Dendritic cell treated with granulocyte-macrophage colony-stimulating factor and Interleukin-4, amounts not matched to agents 40 ng/mL and 50 ng/mL, for 4 days (primary cell): ENCODE measurements at regions not wholly inside any gene's neighbourhood (a gene's known extent, or its start where the extent isn't known, plus 50 kb on each side); places are given as distances from the start of the nearest gene placed in this dataset.
"Not testable (repeated sequence)": the region's sequence is repeated elsewhere in the genome, so short reads cannot be mapped to it uniquely, and the experiment has no call there.

Experiments used
- H3K27ac Mint-ChIP-seq: one replicate; pipeline ENCODE4 v1.8.0; 2022; ENCODE audit warnings: mild to moderate bottlenecking, mixed read lengths
- H3K27me3 Mint-ChIP-seq: one replicate; pipeline ENCODE4 v1.8.0; 2022; ENCODE audit warnings: mild to moderate bottlenecking, mixed read lengths
- H3K36me3 Mint-ChIP-seq: one replicate; pipeline ENCODE4 v1.8.0; 2022; ENCODE audit warnings: low read depth, mixed read lengths
- H3K4me1 Mint-ChIP-seq: one replicate; pipeline ENCODE4 v1.8.0; 2022; ENCODE audit warnings: low read depth, mixed read lengths
- H3K4me3 Mint-ChIP-seq: one replicate; pipeline ENCODE4 v1.8.0; 2022; ENCODE audit warnings: mild to moderate bottlenecking, moderate library complexity, mixed read lengths
- H3K9me3 Mint-ChIP-seq: one replicate; pipeline ENCODE4 v1.8.0; 2022; ENCODE audit warnings: mixed read lengths
- intact Hi-C: fragments of 100-400 bp; cut with micrococcal nuclease; formaldehyde crosslinking; loops from one replicate; pipeline ENCODE4 v1.15.0; 2022

- Mint-ChIP-seq H3K27me3 (no peaks in the 10 kb centered on the region), H3K9me3 (no peaks in the 10 kb centered on the region), H3K4me1 (no peaks in the 10 kb centered on the region), H3K4me3 (no peak overlapping the region), H3K36me3 (no peaks in the 10 kb centered on the region), H3K27ac (no peak overlapping the region)
- intact Hi-C loops = no loop called here
Measured at GRCh38 chr6:145272246-145272645, 463.1 kb downstream of the EPM2A start.

- no peaks in the 10 kb centered on the region for H3K27me3 Mint-ChIP-seq
- H3K36me3 Mint-ChIP-seq = no peaks in the 10 kb centered on the region
- H3K9me3 Mint-ChIP-seq = no peaks in the 10 kb centered on the region
- H3K4me1 Mint-ChIP-seq = no peaks in the 10 kb centered on the region
- H3K27ac Mint-ChIP-seq = no peak overlapping the region
- intact Hi-C loops = no loop called here
- no peak overlapping the region for H3K4me3 Mint-ChIP-seq
Measured at GRCh38 chr6:145273136-145273535, 462.2 kb downstream of the EPM2A start.

GRCh38 chr6:145274083-145274482 lies 461.2 kb downstream of the EPM2A start:
- intact Hi-C loops = no loop called here
- Mint-ChIP-seq H3K4me1 (no peaks in the 10 kb centered on the region), H3K36me3 (no peaks in the 10 kb centered on the region), H3K27me3 (no peaks in the 10 kb centered on the region), H3K4me3 (no peak overlapping the region), H3K9me3 (no peaks in the 10 kb centered on the region), H3K27ac (no peak overlapping the region)

GRCh38 chr6:145275019-145275418 lies 460.3 kb downstream of the EPM2A start:
- H3K9me3 Mint-ChIP-seq = no peaks in the 10 kb centered on the region
- H3K4me1 Mint-ChIP-seq = no peaks in the 10 kb centered on the region
- H3K27ac Mint-ChIP-seq = no peak overlapping the region
- no peaks in the 10 kb centered on the region for H3K27me3 Mint-ChIP-seq
- no peak overlapping the region for H3K4me3 Mint-ChIP-seq
- intact Hi-C loops = no loop called here
- no peaks in the 10 kb centered on the region for H3K36me3 Mint-ChIP-seq

- Mint-ChIP-seq H3K4me1 (no peaks in the 10 kb centered on the region), H3K27ac (no peak overlapping the region), H3K27me3 (no peaks in the 10 kb centered on the region), H3K4me3 (no peak overlapping the region), H3K36me3 (no peaks in the 10 kb centered on the region), H3K9me3 (no peaks in the 10 kb centered on the region)
- intact Hi-C loops = no loop called here
Measured at GRCh38 chr6:145275787-145276186, 459.5 kb downstream of the EPM2A start.

- Mint-ChIP-seq H3K4me1 (no peaks in the 10 kb centered on the region), H3K36me3 (no peaks in the 10 kb centered on the region), H3K27ac (no peak overlapping the region), H3K9me3 (no peaks in the 10 kb centered on the region), H3K27me3 (no peaks in the 10 kb centered on the region), H3K4me3 (no peak overlapping the region)
- intact Hi-C loops = no loop called here
Measured at GRCh38 chr6:145276756-145277155, 458.6 kb downstream of the EPM2A start.

- Mint-ChIP-seq H3K4me1 (no peaks in the 10 kb centered on the region), H3K27ac (no peak overlapping the region), H3K4me3 (no peak overlapping the region), H3K36me3 (no peaks in the 10 kb centered on the region), H3K9me3 (no peaks in the 10 kb centered on the region), H3K27me3 (no peaks in the 10 kb centered on the region)
- intact Hi-C loops = no loop called here
Measured at GRCh38 chr6:145277358-145278086, 457.8 kb downstream of the EPM2A start.

GRCh38 chr6:145278163-145278807 lies 457.0 kb downstream of the EPM2A start:
- H3K27me3 Mint-ChIP-seq = no peaks in the 10 kb centered on the region
- no peak overlapping the region for H3K27ac Mint-ChIP-seq
- intact Hi-C loops = no loop called here
- no peaks in the 10 kb centered on the region for H3K4me1 Mint-ChIP-seq
- H3K9me3 Mint-ChIP-seq = no peaks in the 10 kb centered on the region
- no peak overlapping the region for H3K4me3 Mint-ChIP-seq
- no peaks in the 10 kb centered on the region for H3K36me3 Mint-ChIP-seq

GRCh38 chr6:145279551-145279950 lies 455.8 kb downstream of the EPM2A start:
- no peak overlapping the region for H3K4me3 Mint-ChIP-seq
- H3K36me3 Mint-ChIP-seq = no peaks in the 10 kb centered on the region
- no peak overlapping the region for H3K27ac Mint-ChIP-seq
- intact Hi-C loops = no loop called here
- no peaks in the 10 kb centered on the region for H3K27me3 Mint-ChIP-seq
- H3K4me1 Mint-ChIP-seq = no peaks in the 10 kb centered on the region
- H3K9me3 Mint-ChIP-seq = no peaks in the 10 kb centered on the region

- no peaks in the 10 kb centered on the region for H3K9me3 Mint-ChIP-seq
- no peaks in the 10 kb centered on the region for H3K27me3 Mint-ChIP-seq
- no peak overlapping the region for H3K4me3 Mint-ChIP-seq
- H3K4me1 Mint-ChIP-seq = no peaks in the 10 kb centered on the region
- intact Hi-C loops = no loop called here
- H3K27ac Mint-ChIP-seq = no peak overlapping the region
- H3K36me3 Mint-ChIP-seq = no peaks in the 10 kb centered on the region
Measured at GRCh38 chr6:145279993-145280392, 455.3 kb downstream of the EPM2A start.

- H3K9me3 Mint-ChIP-seq, intact Hi-C loops, H3K36me3 Mint-ChIP-seq, H3K4me1 Mint-ChIP-seq, H3K27ac Mint-ChIP-seq, H3K4me3 Mint-ChIP-seq, H3K27me3 Mint-ChIP-seq: not testable (repeated sequence)
Measured at GRCh38 chr6:145283209-145283608, 452.1 kb downstream of the EPM2A start.

GRCh38 chr6:145283856-145284255 lies 451.5 kb downstream of the EPM2A start:
- no peaks in the 10 kb centered on the region for H3K27me3 Mint-ChIP-seq
- H3K27ac Mint-ChIP-seq = no peak overlapping the region
- H3K36me3 Mint-ChIP-seq = no peaks in the 10 kb centered on the region
- H3K4me1 Mint-ChIP-seq = no peaks in the 10 kb centered on the region
- intact Hi-C loops = no loop called here
- H3K4me3 Mint-ChIP-seq = no peak overlapping the region
- peaks cover 8% of the 10 kb centered on the region for H3K9me3 Mint-ChIP-seq

GRCh38 chr6:145286916-145287315 lies 448.4 kb downstream of the EPM2A start:
- Mint-ChIP-seq H3K27ac (no peak overlapping the region), H3K27me3 (no peaks in the 10 kb centered on the region), H3K4me3 (no peak overlapping the region), H3K4me1 (no peaks in the 10 kb centered on the region), H3K9me3 (peaks cover 8% of the 10 kb centered on the region), H3K36me3 (no peaks in the 10 kb centered on the region)
- intact Hi-C loops = no loop called here

- Mint-ChIP-seq H3K27me3 (no peaks in the 10 kb centered on the region), H3K36me3 (no peaks in the 10 kb centered on the region), H3K4me3 (no peak overlapping the region), H3K9me3 (peaks cover 8% of the 10 kb centered on the region), H3K27ac (no peak overlapping the region), H3K4me1 (no peaks in the 10 kb centered on the region)
- intact Hi-C loops = no loop called here
Measured at GRCh38 chr6:145289573-145289972, 445.7 kb downstream of the EPM2A start.

- no peaks in the 10 kb centered on the region for H3K36me3 Mint-ChIP-seq
- no peaks in the 10 kb centered on the region for H3K27me3 Mint-ChIP-seq
- peaks cover 8% of the 10 kb centered on the region for H3K9me3 Mint-ChIP-seq
- no peaks in the 10 kb centered on the region for H3K4me1 Mint-ChIP-seq
- no peak overlapping the region for H3K27ac Mint-ChIP-seq
- no peak overlapping the region for H3K4me3 Mint-ChIP-seq
- intact Hi-C loops = no loop called here
Measured at GRCh38 chr6:145290122-145290521, 445.2 kb downstream of the EPM2A start.
